AG10803 (cell line): ENCODE measurements at regions not wholly inside any gene's neighbourhood (a gene's known extent, or its start where the extent isn't known, plus 50 kb on each side); places are given as distances from the start of the nearest gene placed in this dataset.

Experiments
- DNase-seq: peaks from one replicate; pipeline ENCODE4 v3.0.0; 2010; ENCODE audit warnings: low read depth
- H3K4me3 ChIP-seq: 2 replicates; pipeline ENCODE4 v1.5.1; 2011; ENCODE audit warnings: mild to moderate bottlenecking, low read length, control low read depth
- CTCF ChIP-seq: conservative IDR thresholded peaks from 2 replicates; pipeline ENCODE4 v1.5.1; 2011; ENCODE audit warnings: mild to moderate bottlenecking, low read length, control low read depth, inconsistent platforms

- no peak for TF ChIP-seq CTCF
- H3K4me3 ChIP-seq = no peak overlapping the region
- DNase-seq = no peak
Measured at GRCh38 chr19:28508666-28509065, 704.3 kb downstream of the UQCRFS1 start.

GRCh38 chr19:28505933-28506332, 707.0 kb downstream of the UQCRFS1 start:
- TF ChIP-seq CTCF = no peak
- no peak for DNase-seq
- no peak overlapping the region for H3K4me3 ChIP-seq

GRCh38 chr19:28505134-28505533, 707.8 kb downstream of the UQCRFS1 start:
- no peak overlapping the region for H3K4me3 ChIP-seq
- no peak for DNase-seq
- TF ChIP-seq CTCF = no peak

GRCh38 chr19:28504727-28505126, 708.2 kb downstream of the UQCRFS1 start:
- no peak for DNase-seq
- TF ChIP-seq CTCF = no peak
- H3K4me3 ChIP-seq = no peak overlapping the region

- no peak for DNase-seq
- TF ChIP-seq CTCF = no peak
- H3K4me3 ChIP-seq = no peak overlapping the region
Measured at GRCh38 chr19:28504139-28504538, 708.8 kb downstream of the UQCRFS1 start.

- TF ChIP-seq CTCF = no peak
- DNase-seq = no peak
- no peak overlapping the region for H3K4me3 ChIP-seq
Measured at GRCh38 chr19:28502879-28503734, 709.8 kb downstream of the UQCRFS1 start.

GRCh38 chr19:28501976-28502375, 711.0 kb downstream of the UQCRFS1 start:
- no peak for TF ChIP-seq CTCF
- H3K4me3 ChIP-seq = no peak overlapping the region
- no peak for DNase-seq
